ENCODE measurements at regions not wholly inside any gene's neighbourhood (a gene's known extent, or its start where the extent isn't known, plus 50 kb on each side); places are given as distances from the start of the nearest gene placed in this dataset.
"Not testable (repeated sequence)": the region's sequence is repeated elsewhere in the genome, so short reads cannot be mapped to it uniquely, and the experiment has no call there.

GRCh38 chr5:136621743-136622142 is 256.4 kb upstream of the TRPC7 start:
- DNase-seq, result no peak

GRCh38 chr5:136620621-136621020 is 255.3 kb upstream of the TRPC7 start:
- DNase-seq, result no peak

- no peak for DNase-seq
These were observed 254.7 kb upstream of the TRPC7 start for GRCh38 chr5:136620016-136620419.

- DNase-seq, result no peak
These were observed 254.2 kb upstream of the TRPC7 start for GRCh38 chr5:136619556-136619955.

GRCh38 chr5:136615251-136616119 is 250.1 kb upstream of the TRPC7 start:
- DNase-seq, result no peak

- no peak for DNase-seq
These were observed 247.9 kb upstream of the TRPC7 start for GRCh38 chr5:136613230-136613629.

- no peak for DNase-seq
These were observed 240.3 kb upstream of the TRPC7 start for GRCh38 chr5:136605638-136606037.

- no peak for DNase-seq
These were observed 235.0 kb upstream of the TRPC7 start for GRCh38 chr5:136600306-136600705.

GRCh38 chr5:136598802-136599404 is 233.6 kb upstream of the TRPC7 start:
- DNase-seq, result no peak

- DNase-seq, result no peak
These were observed 229.1 kb upstream of the TRPC7 start for GRCh38 chr5:136594416-136594815.

GRCh38 chr5:136590581-136590980 is 225.2 kb upstream of the TRPC7 start:
- no peak for DNase-seq

GRCh38 chr5:136586196-136586595 is 220.9 kb upstream of the TRPC7 start:
- DNase-seq, result no peak

GRCh38 chr5:136584474-136584873 is 219.1 kb upstream of the TRPC7 start:
- DNase-seq, result no peak

GRCh38 chr5:136579238-136579637 is 213.9 kb upstream of the TRPC7 start:
- no peak for DNase-seq

- DNase-seq, result not testable (repeated sequence)
These were observed 204.5 kb upstream of the TRPC7 start for GRCh38 chr5:136569875-136570274.

GRCh38 chr5:136565457-136565856 is 200.1 kb upstream of the TRPC7 start:
- not testable (repeated sequence) for DNase-seq

GRCh38 chr5:136565050-136565449 is 199.7 kb upstream of the TRPC7 start:
- not testable (repeated sequence) for DNase-seq

- not testable (repeated sequence) for DNase-seq
These were observed 199.1 kb upstream of the TRPC7 start for GRCh38 chr5:136564431-136564830.

- no peak for DNase-seq
These were observed 198.1 kb upstream of the TRPC7 start for GRCh38 chr5:136563489-136563888.

- peak; percentile 42 for DNase-seq
These were observed 194.8 kb upstream of the TRPC7 start for GRCh38 chr5:136560126-136560525.

- no peak for DNase-seq
These were observed 194.3 kb upstream of the TRPC7 start for GRCh38 chr5:136559651-136560050.

GRCh38 chr5:136547096-136547495 is 181.8 kb upstream of the TRPC7 start:
- DNase-seq, result not testable (repeated sequence)

GRCh38 chr5:136546441-136546840 is 181.1 kb upstream of the TRPC7 start:
- DNase-seq, result not testable (repeated sequence)
